ENCODE measurements at regions not wholly inside any gene's neighbourhood (a gene's known extent, or its start where the extent isn't known, plus 50 kb on each side); places are given as distances from the start of the nearest gene placed in this dataset.

GRCh38 chr4:20638825-20639224 lies 61.4 kb upstream of the PACRGL start:
- Histone ChIP-seq H3K9ac (ENCODE audit: insufficient read depth, low read depth, low read length) (no peak overlapping the region), H3K4me1 (ENCODE audit: insufficient read depth, low read length) (no peaks in the 10 kb centered on the region), H3K79me2 (ENCODE audit: insufficient read depth, low read length) (no peaks in the 10 kb centered on the region), H3K27ac (ENCODE audit: extremely low read length, insufficient read depth, low read length) (no peak overlapping the region), H2AFZ (ENCODE audit: low read length) (no peak overlapping the region), H4K20me1 (ENCODE audit: insufficient read depth, low read length) (no peaks in the 10 kb centered on the region), H3K9me3 (ENCODE audit: low read length) (no peaks in the 10 kb centered on the region), H3K36me3 (replicated peaks in 1 of 2; ENCODE audit: control insufficient read depth in 1 of 2, insufficient read depth in 2 of 2, low read length in 2 of 2) (no peaks in the 10 kb centered on the region), H3K27me3 (ENCODE audit: control insufficient read depth in 1 of 2, insufficient read depth in 2 of 2, low read length in 2 of 2) (peaks cover 1 to 2% of the 10 kb centered on the region in 2 experiments; a peak in 1 of 5 replicates), H3K4me2 (ENCODE audit: low read depth, low read length) (no peak overlapping the region), H3K4me3 (replicated peaks in 1 of 3; ENCODE audit: insufficient read depth in 1 of 3, low read depth in 2 of 3, low read length in 3 of 3) (no peak overlapping the region)
- no peak for FAIRE-seq
- CTCF ChIA-PET (ENCODE audit: low intra/inter-chr PET ratio, low total read pairs): no interaction called here
- no TSS peak for BruUV-seq (replicated peaks)
- DNase-seq (ENCODE audit: low spot score): no peak
- in situ Hi-C loops (cut with HindIII; ENCODE audit: extremely low pct_ligation_motif_present, low pct_unique_long_range_greater_than_20kb): no loop called here
- WGBS (ENCODE audit: low lambda C conversion rate): 6% methylated on average over 3 of the region's 3 CpGs
- intact Hi-C loops (cut with micrococcal nuclease; ENCODE audit: unreplicated experiment): no loop called here
- POLR2A ChIA-PET: no interaction called here
- TF ChIP-seq IRF9 (CRISPR knock-in tag; IDR thresholded peaks at IDR 0.05; ENCODE audit: borderline replicate concordance): no peak
- TF ChIP-seq ATF7 (IDR thresholded peaks at IDR 0.05): no peak
- TF ChIP-seq ATF7 (CRISPR knock-in tag; IDR thresholded peaks at IDR 0.05): no peak
- TF ChIP-seq SMAD9 (CRISPR knock-in tag; IDR thresholded peaks at IDR 0.05): no peak
- TF ChIP-seq MED1 (CRISPR knock-in tag; IDR thresholded peaks at IDR 0.05): no peak
- no peak for TF ChIP-seq DPF2 (CRISPR knock-in tag; IDR thresholded peaks at IDR 0.05; ENCODE audit: borderline replicate concordance, low read depth)
- TF ChIP-seq ZNF234 (CRISPR knock-in tag; conservative IDR thresholded peaks at IDR 0.05): no peak
- no peak for TF ChIP-seq ATF6 (CRISPR knock-in tag; conservative IDR thresholded peaks at IDR 0.05)
- ATAC-seq: no peak
